NCI-H1105 treated with DMSO at 0.1 percent for 48 hours (cell line): ENCODE measurements at regions not wholly inside any gene's neighbourhood (a gene's known extent, or its start where the extent isn't known, plus 50 kb on each side); places are given as distances from the start of the nearest gene placed in this dataset.
"Not testable (repeated sequence)": the region's sequence is repeated elsewhere in the genome, so short reads cannot be mapped to it uniquely, and the experiment has no call there.

Source experiments
- DNase-seq: peaks from one replicate; lab custom pipeline; 2025; lab: John Stamatoyannopoulos, UW

GRCh38 chr22:27099946-27100722 lies 442.7 kb downstream of the MIAT start:
- peak; percentile 38 for DNase-seq

- DNase-seq: peak; percentile 63
Observed at GRCh38 chr22:27100789-27101188, 443.4 kb downstream of the MIAT start.

- no peak for DNase-seq
Observed at GRCh38 chr22:27101288-27101687, 443.9 kb downstream of the MIAT start.

GRCh38 chr22:27104449-27104848 lies 447.1 kb downstream of the MIAT start:
- no peak for DNase-seq

GRCh38 chr22:27105142-27106025 lies 448.0 kb downstream of the MIAT start:
- no peak for DNase-seq

GRCh38 chr22:27106985-27107384 lies 449.6 kb downstream of the MIAT start:
- DNase-seq: no peak

- no peak for DNase-seq
Observed at GRCh38 chr22:27107386-27107785, 450.0 kb downstream of the MIAT start.

- DNase-seq: peak; percentile 73
Observed at GRCh38 chr22:27107824-27108223, 450.4 kb downstream of the MIAT start.

- DNase-seq: peak; percentile 15
Observed at GRCh38 chr22:27108425-27109114, 451.2 kb downstream of the MIAT start.

- not testable (repeated sequence) for DNase-seq
Observed at GRCh38 chr22:27109406-27109805, 452.0 kb downstream of the MIAT start.

GRCh38 chr22:27110665-27111451 lies 453.5 kb downstream of the MIAT start:
- DNase-seq: no peak

- DNase-seq: peak; percentile 35
Observed at GRCh38 chr22:27111796-27112672, 454.6 kb downstream of the MIAT start.

- DNase-seq: no peak
Observed at GRCh38 chr22:27113211-27113635, 455.8 kb downstream of the MIAT start.

GRCh38 chr22:27113641-27114040 lies 456.3 kb downstream of the MIAT start:
- DNase-seq: no peak

- no peak for DNase-seq
Observed at GRCh38 chr22:27114186-27114585, 456.8 kb downstream of the MIAT start.

- no peak for DNase-seq
Observed at GRCh38 chr22:27115410-27115809, 458.0 kb downstream of the MIAT start.

GRCh38 chr22:27115816-27116256 lies 458.4 kb downstream of the MIAT start:
- no peak for DNase-seq

GRCh38 chr22:27116312-27117086 lies 459.1 kb downstream of the MIAT start:
- DNase-seq: no peak

GRCh38 chr22:27120036-27120435 lies 462.6 kb downstream of the MIAT start:
- DNase-seq: no peak

- peak; percentile 68 for DNase-seq
Observed at GRCh38 chr22:27122574-27122973, 465.2 kb downstream of the MIAT start.
